ENCODE measurements at regions not wholly inside any gene's neighbourhood (a gene's known extent, or its start where the extent isn't known, plus 50 kb on each side); places are given as distances from the start of the nearest gene placed in this dataset.
"Not testable (repeated sequence)": the region's sequence is repeated elsewhere in the genome, so short reads cannot be mapped to it uniquely, and the experiment has no call there.

DNA sequence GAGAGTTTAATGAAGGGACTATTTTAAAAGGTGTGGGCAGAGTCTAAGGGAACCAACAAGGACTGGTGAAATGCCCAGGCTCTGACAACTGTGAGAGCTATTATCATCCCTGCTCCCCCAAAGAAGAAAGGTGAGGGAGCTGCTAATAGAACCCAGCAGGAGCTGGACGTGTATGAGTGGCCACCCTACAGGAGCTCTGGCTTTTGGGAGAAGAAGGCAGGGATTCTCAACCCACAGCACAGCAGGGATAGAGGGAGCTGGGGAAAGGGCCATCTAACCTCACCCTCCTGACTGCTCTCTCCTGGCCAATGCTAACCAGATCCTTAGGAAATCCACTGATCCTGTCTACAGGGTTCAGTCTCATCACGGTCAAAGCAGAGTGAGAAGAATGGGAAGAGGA is 57.1 kb downstream of the GRIN2B start:
- no peak for DNase-seq (ENCODE audit: low spot score)

- no peak for DNase-seq (ENCODE audit: low spot score)
Measured at GRCh38 chr12:13918897-13919296, 62.5 kb downstream of the GRIN2B start.

GRCh38 chr12:13915096-13915495 is 66.3 kb downstream of the GRIN2B start:
- DNase-seq (ENCODE audit: low spot score): no peak

DNA sequence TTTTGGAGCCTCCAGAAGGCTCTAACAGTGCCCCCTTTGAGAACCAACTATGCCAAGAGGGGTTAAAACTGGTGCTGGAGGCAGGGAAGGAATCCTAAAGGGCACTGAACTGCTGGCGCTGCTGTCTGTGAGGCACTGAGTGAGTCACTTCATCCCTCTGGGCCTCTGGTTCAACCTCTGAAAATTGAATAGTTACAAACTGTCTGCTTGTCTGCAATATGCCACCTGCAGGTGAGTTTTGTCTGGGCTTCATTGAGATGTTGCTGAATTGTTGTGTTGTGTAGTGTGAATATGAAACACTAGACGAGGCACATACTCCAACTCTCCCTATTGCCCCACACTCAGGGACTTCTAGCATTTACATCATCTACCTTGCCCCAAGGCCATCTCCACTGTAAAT is 68.0 kb downstream of the GRIN2B start:
- no peak for DNase-seq (ENCODE audit: low spot score)

GRCh38 chr12:13911756-13912554 is 69.4 kb downstream of the GRIN2B start:
- no peak for DNase-seq (ENCODE audit: low spot score)

DNA sequence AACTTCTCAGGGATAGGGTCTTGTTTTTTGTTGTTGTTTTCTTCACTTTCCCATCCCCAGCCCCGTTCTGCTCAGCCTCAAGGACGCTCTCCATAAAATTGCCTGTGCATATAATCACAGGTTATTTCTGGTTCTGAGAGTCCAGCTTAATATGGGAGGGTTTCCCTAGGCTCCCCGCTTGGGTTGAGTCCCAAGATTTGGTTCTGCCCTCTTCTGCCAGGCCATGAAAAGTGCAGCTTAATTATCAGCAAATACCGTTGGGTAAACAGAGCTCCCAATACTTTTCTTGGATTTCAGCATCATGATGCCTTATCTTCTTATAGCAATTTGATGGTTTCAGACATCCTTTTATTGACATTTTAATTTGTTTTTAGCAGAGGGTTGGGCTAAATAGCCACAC is 75.6 kb downstream of the GRIN2B start:
- DNase-seq (ENCODE audit: low spot score): no peak

DNA sequence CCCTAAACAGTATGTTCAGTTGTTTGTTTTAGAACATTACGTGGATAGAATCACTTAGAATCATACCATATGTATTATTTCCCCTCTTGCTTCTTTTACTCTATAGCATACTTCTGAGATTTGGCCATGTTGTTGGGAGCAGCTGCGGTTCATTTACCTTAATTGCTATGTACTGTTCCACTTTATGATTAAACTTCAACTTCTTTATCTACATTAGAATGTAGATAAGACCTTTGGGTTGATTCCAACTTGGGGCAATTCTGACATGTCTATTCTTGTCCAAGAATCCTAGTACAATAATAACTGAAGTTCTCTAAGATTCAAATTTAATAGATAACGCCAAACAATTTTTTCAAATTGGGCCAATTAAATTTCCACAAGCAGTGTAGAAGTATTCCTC is 80.7 kb downstream of the GRIN2B start:
- no peak for DNase-seq (ENCODE audit: low spot score)

- DNase-seq (ENCODE audit: low spot score): not testable (repeated sequence)
Measured at GRCh38 chr12:13898387-13898786, 83.0 kb downstream of the GRIN2B start.

GRCh38 chr12:13897811-13898210 is 83.6 kb downstream of the GRIN2B start:
- DNase-seq (ENCODE audit: low spot score): no peak

- DNase-seq (ENCODE audit: low spot score): no peak
Measured at GRCh38 chr12:13896063-13896626, 85.3 kb downstream of the GRIN2B start.

- no peak for DNase-seq (ENCODE audit: low spot score)
Measured at GRCh38 chr12:13891902-13892301, 89.5 kb downstream of the GRIN2B start.

- DNase-seq (ENCODE audit: low spot score): no peak
Measured at GRCh38 chr12:13890943-13891342, 90.5 kb downstream of the GRIN2B start.

GRCh38 chr12:13887779-13888388 is 93.5 kb downstream of the GRIN2B start:
- DNase-seq (ENCODE audit: low spot score): no peak

DNA sequence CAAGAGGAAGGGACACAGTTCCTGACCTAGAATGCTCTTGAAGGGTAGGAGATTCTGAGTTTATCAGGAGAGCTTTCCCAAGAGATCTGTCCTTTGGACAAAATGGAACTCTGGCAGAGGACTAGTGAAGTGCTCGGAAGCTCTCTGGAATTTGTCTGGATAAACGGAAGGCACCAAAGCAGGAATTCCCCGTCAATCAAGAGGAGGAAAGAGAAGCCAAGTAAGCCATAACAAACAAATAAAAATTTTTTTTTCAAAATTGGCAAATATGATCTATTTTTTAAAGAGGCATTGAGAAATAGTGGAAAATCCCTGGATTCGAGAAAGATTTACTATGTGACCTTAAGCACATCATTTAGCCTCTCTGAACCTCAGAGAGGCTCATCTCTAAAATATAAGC is 99.2 kb downstream of the GRIN2B start:
- no peak for DNase-seq (ENCODE audit: low spot score)

GRCh38 chr12:13880613-13881012 is 100.8 kb downstream of the GRIN2B start:
- DNase-seq (ENCODE audit: low spot score): no peak

DNA sequence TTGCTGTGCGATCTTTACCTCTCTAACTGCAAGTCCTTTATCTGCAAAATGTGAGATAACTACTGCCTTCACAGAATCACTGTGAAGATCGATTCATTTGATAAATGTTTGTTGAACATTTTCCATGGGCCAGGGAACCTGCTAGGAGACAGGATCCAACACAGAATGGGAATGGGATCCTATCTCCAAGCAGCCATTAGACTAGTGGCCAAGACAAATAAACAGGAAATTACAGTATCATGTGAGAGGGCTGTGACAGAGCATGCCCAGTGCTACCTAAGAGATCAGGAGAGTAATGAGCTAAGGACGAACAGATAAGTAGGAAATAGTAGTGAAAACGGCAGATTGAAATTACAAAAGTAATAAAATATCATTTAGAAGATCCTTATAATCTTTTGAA is 105.7 kb downstream of the GRIN2B start:
- no peak for DNase-seq (ENCODE audit: low spot score)

GRCh38 chr12:13870255-13870654 is 111.1 kb downstream of the GRIN2B start:
- no peak for DNase-seq (ENCODE audit: low spot score)

DNA sequence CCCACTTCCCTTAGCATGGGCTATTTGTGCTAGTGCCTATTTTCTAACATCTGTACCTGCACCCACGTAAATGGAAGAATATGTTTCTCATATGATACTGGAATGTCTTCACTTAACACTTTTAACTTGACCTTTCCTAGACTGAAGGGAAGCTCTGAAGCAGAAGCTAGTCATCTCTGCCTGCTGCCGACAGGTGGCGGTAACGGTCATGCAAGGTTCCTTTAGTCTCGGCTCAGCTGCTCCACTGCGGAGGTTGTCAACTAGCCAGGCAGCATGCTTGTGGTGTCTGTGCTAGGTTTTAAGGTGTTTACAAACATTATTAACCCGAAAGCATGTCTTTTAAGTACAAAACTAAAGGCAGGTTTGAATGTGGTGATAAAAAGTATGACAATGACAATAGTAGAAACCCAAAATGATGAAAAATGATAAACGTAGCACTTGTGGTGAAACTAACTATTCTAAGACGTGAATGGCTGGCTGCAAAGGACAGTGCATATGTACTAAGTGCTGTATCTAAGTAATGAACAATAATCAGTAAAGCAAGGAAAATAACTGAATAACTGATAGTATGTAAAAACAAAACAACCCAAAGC is 117.2 kb downstream of the GRIN2B start:
- DNase-seq (ENCODE audit: low spot score): peak; percentile 7

GRCh38 chr12:13857750-13858149 is 123.7 kb downstream of the GRIN2B start:
- DNase-seq (ENCODE audit: low spot score): no peak

GRCh38 chr12:13853471-13853870 is 127.9 kb downstream of the GRIN2B start:
- DNase-seq (ENCODE audit: low spot score): no peak

DNA sequence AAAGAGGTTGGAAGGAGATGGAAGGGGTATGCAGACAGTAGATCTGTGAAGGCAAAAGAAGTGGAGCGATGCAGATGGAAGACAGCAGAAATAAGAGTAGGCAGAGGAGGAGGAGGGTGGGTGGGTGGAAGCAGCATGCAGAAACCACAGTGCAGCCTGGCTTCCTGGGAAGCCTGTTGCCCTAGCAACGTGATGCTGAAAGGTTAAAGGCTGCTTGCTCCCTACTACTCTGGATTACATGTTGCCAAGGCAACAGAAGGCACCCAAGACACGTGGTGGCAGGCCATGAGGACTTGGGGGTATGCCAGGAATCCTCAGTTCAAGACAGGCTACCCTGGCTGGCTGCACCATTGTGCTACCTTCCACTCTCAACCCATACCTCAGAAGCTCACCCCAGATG is 129.6 kb downstream of the GRIN2B start:
- no peak for DNase-seq (ENCODE audit: low spot score)

DNA sequence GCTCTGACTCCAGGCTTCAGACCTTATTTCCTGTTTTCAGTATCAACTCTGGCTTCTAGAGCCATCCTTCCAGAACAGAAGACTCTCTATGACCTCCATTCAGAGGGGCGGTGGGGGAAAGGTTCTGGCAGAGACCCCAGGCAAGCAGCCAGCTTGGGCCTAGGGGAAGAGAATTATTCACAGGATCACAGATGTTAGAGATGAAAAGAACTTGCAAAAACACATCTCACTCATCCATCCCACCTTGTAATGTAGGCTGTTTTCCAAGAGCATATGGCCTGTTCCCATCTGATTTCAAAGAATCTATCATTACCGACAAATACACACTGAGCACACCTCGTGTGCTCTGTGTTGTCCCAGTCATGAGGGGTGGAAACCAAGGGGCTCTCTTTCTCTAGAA is 131.9 kb downstream of the GRIN2B start:
- no peak for DNase-seq (ENCODE audit: low spot score)

- no peak for DNase-seq (ENCODE audit: low spot score)
Measured at GRCh38 chr12:13843841-13844240, 137.6 kb downstream of the GRIN2B start.
